ENCODE measurements at regions not wholly inside any gene's neighbourhood (a gene's known extent, or its start where the extent isn't known, plus 50 kb on each side); places are given as distances from the start of the nearest gene placed in this dataset.

DNA sequence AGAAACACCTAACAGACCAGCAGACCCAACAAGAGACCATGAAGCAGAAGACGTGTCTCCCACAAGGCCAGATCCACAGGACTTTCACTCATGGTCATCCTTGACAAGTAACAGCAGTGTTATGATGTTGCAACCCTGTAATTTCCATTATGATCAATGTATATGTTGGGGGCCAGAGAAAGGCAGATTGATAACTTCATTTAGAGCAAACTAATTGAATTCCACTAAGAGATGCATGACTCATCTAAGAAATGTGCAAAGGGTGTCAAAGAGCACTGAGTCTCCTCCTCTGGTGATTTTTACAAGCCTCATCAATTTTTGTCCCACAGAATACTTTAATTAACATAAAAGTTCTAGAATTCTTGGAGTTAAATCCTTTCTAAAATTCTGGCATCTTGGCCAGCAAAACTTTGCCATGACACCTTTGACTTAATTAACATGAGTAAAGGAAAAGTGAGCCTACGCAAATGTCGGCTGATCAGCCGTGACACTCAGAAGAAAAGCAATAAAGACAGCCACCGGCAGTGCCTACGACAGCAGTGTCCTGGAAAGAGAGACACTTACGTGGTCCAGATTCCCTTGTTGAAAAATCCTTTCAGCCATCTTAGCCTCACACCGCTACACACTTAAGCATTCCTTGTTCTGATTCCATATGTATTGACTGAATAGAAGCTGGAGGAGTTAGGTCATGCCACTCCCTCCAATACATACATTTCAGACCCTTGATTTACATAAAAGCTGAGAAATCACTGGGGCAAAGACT is 370.2 kb upstream of the CCDC196 start:
- DNase-seq (ENCODE audit: low spot score), result no peak

DNA sequence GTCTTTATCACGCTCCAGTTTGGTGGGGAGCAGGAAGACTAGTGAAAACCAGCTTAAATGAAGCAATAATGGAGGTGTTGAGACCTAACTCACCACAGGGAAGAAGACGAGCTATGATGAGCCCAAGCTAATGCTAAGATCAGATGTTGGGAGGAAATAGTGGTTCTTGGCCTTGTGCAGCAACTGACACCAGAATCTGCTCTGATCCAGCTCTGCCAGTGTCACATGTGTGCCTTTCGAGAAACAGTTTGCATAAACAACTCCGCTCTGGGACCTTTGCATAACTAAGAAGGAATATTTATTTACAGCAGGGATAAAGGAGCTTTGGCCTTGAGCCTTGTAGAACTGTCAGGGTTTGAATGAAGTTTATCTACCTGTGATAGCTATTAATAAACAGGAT is 369.4 kb upstream of the CCDC196 start:
- no peak for DNase-seq (ENCODE audit: low spot score)

DNA sequence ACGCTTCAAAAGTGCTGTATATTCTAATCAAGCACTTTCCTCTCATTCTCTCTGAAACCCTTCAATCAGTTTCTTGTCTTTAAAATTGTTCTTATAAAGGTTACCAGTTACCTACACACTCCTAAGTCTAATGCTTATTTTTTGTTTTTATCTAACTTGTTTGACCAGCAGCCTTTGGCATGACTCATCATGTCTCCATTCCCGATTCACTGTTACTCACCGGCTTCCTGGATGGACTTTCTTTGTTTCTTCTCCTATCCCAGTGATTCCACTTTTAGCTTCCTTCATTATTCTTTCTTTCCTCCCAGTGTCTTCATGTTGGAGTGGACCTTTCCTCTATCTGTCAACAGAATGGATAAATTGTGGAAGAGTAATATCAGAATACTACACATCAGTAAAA is 368.6 kb upstream of the CCDC196 start:
- DNase-seq (ENCODE audit: low spot score), result no peak

DNA sequence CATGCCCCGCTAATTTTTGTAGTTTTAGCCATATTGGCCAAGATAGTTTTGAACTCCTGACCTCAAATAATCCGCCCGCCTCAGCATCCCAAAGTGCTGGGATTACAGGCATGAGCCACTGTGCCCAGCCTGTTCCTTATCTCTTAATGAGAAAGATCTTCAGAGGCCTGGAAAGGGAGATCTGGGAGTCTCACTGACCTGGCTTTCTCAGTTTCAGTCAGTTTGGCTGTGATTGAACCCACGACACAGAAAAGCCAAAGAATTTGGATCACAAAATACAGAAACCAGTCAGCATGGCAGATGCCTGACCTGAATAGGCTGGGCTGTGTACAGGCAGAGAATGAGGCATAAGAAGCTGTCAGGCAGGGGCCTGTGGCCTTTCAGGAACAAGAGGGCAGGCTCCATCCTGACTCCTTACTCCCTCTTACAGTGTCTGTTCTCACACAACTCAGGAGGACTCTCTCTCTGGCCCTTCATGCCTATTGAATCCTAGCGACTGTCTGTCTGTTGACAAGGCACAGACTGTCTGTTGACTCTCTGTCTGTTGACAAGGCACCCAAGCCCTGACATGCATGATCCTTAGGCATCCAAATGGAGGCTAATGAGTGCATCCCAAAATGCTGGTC is 366.5 kb upstream of the CCDC196 start:
- DNase-seq (ENCODE audit: low spot score), result no peak

DNA sequence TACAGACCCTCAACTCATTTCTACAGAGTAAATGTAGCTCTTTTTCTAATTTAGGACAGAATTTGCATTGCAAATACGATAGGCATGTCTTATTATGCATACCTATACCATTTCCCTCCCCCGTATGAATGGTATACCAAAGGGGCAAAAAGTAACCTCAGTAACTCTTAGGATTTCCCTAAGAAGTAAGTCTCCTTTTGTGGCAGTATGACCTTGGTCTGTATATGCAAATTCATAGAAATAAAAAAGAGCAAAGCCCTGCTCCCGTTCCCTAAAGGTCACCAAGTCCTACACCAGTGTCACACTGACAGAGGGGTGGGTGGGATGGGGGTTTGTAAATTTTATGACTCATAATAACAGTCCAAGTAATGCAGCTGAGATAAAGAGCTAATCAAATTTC is 365.8 kb upstream of the CCDC196 start:
- no peak for DNase-seq (ENCODE audit: low spot score)

DNA sequence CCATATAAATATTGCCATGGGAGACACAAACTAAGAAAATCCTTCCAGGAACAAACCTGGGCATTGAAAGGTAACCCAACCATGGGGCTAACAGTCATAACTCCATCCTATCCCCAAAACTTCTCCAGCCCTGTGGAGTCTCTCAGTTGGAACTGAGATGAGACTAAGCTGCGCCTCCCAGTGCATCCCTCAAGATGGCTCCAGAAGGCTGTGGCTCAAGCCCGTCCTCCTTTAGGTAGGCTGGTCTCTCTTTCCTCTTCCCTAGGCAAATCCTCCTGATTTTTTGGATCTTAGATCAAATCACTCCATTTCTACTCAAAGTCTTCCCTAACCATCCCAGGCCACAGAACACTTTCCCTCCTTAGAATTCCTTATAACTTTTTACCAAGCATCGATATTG is 364.3 kb upstream of the CCDC196 start:
- no peak for DNase-seq (ENCODE audit: low spot score)

DNA sequence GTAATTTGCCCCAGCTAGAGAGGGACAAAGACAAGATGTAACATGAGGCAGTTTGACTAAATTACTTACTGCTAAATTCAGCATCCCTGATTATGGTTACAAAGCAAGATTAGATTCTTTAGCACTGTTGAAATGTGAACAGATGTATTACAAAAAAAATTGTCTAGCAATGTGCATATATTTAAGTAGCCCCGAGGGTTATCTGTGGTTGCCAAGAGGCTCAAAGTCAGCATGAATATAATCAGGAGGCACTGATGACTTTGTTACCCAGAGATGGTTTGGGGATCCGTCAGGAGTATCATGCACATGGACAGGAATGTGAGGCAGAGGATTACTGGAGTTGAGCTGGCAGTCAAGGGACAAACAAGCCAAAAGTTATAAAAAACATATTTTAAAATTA is 356.9 kb upstream of the CCDC196 start:
- DNase-seq (ENCODE audit: low spot score), result no peak

DNA sequence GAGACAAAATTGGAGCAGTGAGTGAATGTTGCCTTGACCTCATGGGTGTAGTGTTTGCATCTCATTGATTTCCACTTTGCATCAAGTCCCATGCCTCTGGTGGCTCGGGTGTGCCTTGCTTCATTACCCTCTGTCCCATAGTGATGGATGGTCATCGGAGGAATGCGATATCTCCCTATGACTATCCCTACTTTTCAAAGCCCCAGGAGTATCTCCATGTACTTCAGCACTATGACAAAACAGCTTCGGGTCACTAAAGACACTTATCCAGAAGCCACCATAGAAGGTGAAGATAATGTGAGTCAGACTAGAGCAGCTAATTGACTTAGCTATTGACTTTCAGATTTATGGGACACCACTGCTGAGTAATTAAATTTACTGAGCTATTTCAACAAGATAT is 355.1 kb upstream of the CCDC196 start:
- no peak for DNase-seq (ENCODE audit: low spot score)

DNA sequence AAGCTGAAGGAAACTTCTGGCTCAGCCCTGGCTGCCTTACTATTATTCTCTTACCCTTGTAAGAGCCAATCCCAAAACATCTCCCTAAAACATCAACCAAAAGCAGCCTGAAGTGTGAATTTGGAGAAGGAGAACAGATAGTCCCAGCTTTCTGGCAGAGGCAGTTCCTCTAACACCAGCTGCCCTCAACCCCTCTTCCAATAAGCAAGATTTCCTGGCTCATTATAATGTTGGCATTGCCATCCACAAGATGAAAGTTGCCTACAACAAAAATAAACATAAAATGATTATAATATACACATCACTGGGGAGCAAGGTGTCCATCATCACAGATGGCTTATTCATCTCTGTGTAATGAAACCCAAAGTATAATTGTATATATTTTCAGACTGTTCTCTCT is 352.5 kb upstream of the CCDC196 start:
- no peak for DNase-seq (ENCODE audit: low spot score)

DNA sequence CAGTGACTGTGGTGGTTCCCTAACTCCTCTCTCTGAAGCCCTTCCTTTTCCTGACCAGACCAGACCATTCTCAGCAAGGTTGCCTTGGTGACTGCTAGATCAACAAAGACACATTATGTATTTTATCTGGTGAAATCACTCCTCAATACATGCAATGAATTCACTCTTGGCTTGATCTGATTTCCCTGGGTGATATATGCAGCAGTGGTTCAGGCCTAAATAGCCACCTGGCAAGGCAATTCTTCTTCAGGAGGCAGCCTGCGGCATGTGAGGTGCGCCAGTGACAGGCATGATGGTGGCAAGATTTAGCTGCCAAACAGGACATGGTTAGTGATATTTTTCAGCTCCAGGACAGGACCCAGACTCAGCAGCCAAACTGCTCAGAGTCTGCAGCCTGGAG is 350.3 kb upstream of the CCDC196 start:
- no peak for DNase-seq (ENCODE audit: low spot score)

DNA sequence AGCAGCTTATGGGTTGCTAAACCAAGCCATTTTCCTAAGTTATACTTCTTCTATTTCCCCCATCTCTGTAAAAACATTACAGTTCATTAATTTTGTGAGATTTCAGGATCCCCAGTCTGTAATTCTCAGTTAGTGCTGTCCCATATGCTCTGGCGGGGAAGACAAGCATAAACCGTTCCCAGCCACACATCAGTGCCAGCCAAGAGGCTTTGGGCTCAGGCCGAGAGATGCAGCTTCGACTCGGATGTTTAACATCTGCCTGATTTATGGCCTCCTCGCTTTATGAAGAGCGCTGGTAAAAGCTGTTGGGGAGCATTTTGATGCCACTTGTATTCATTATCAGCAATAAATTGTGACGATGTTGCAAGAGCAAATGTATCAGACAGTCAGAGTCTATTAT is 349.1 kb upstream of the CCDC196 start:
- DNase-seq (ENCODE audit: low spot score), result no peak

DNA sequence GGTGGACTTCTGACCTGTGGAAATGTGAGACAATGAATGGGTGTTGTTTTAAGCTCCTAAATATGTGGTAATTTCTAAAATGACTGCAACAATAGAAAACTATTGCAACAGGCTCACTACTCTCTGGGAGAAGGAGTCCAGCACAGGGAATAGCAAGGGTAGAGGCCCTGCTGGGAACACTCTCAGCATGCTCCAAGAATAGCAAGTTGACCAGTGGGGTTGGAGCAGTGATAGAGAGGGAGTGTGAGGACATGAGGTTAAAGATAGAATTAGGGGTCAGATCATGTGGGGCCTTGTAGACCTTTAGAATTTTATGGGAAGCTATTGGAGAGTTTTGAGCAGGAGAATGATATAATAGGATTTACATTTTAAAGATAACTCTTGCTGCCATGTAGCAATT is 346.7 kb upstream of the CCDC196 start:
- no peak for DNase-seq (ENCODE audit: low spot score)

DNA sequence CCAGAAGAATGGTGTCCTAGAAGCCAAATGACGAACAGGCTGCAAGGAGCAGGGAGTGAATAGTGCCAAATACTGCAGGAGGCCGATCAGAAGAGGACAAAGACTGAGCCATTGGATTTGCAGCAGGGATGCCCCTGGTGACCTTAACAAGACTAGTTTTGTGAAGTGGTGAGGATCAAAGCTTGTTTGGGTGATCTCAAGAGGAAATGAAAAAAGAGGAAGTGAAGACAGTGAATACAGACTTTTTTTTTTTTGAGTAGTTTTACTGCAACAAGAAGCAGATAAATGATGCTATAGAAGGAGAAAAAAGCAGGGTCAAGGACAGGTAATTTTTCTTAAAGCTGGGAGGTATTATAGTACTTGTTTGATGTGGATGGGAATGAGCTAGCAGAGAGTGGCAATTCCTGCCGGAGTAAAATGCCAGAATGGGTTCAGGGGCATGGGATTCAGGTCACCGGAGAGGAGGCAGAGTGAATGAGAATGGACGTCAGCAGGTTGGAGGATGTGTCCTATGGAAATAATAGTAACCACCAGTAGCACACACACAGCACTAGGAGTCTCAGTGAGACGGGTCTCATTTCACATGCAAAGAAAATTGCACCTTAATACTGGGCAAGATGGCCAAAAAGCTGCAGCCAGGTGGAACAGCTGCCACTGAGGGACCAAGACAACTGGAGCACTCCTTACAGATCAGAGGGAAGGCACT is 345.8 kb upstream of the CCDC196 start:
- no peak for DNase-seq (ENCODE audit: low spot score)

DNA sequence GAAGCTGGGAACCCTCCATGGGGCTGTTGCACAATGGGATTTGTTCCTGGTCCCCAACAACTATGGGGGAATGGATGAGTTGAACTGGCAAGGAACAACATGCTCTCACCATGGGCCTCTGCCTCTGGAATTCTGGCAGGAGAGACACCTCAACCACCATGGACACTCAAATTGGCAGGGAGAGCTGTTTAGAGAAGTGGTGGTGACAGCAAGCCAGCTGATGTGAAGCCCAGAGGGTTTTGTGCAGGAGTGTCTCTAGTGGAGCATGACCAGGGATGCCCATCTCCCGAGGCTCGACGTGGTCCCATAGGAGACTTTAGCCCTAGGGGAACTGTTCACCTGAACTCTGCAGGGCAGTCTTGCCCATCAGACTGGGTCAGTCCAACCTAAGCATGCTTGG is 345.2 kb upstream of the CCDC196 start:
- DNase-seq (ENCODE audit: low spot score), result no peak

DNA sequence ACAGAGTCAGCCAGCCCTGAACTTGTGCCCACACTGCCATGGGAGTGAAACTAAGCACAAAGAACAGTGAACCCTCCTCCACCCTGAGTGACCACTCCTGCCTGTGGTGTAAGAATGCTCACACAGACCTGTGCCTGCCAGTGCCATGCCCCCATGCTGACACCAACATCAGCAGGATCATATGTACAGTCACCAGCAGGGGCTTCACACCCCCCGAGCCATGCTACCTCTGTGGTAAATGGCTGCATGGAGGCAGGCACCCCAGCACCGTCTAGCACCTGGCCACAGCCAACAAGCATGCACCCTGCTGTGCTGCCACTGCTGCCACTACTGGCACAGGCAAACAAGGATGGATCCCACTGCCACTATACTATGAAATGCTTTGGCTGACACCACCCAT is 344.4 kb upstream of the CCDC196 start:
- no peak for DNase-seq (ENCODE audit: low spot score)

DNA sequence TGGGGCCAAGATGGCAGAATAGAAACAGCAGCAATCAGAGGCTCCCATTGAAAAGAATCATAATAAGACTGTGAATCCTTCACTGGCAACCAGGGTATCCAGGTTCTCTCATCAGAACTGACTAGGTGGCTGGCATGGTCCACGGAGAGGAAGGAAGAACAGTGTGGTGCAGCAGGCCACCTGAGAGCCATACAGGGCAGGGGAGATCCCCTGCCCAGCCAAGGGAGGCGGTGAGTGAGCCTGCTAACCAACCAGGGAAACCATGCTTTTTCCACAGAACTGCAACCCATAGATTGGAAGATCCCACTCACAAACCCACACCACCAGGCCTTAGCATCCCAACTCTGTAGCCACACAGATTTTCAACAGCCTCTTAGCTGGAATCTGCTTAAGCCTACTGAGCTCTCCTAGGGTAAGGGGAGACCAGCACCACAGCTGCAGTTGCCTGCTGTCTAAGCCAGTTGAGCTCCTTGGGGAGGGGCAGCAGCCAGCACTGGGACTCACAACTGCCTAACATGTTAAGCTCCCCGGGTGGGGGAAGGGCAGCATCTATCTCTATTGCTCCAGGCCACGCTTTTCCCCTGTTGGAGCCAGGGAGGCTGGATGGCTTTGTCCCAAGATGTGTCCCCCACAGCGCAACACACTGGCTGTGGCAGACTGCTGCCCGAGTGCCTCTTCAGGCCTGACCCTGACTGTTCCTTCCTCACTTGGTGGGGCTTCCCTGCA is 342.6 kb upstream of the CCDC196 start:
- DNase-seq (ENCODE audit: low spot score), result no peak

DNA sequence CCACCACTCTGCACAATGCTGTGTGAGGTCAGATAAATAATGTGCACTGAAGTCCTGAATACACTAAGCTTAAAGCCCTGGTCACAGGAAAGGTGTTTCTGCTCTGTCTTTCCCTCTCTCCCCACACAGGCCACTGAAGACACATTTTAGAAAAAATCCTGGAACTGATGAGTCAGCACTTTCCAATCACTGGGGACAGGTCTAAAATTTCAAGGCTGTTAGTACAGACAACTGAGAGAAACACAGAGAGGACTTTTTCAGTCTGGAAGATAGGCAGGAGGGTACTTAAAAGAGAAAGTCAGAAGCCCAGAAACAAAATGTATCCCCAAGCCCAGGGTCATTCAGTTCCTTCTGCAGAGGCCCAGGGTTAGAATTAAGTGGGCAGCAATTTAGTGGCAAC is 333.9 kb upstream of the CCDC196 start:
- DNase-seq (ENCODE audit: low spot score), result no peak

DNA sequence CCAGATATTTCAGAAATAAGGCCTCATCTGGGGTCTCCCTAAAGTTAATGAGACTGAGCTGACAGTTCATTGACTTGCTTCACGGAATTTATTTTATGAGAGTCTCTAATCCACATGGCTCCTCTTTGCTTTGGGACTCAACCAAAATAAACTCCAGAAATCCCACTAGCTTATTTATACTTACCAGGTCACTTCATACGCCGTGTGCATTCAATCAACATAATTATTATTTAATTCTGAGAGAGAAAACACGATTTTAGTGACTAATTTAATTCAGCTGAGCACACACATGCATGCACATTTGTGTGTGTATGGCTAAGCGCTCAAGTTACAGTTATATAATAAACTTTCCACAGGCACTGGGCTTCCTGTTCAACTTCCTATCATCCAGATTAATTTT is 333.4 kb upstream of the CCDC196 start:
- no peak for DNase-seq (ENCODE audit: low spot score)

DNA sequence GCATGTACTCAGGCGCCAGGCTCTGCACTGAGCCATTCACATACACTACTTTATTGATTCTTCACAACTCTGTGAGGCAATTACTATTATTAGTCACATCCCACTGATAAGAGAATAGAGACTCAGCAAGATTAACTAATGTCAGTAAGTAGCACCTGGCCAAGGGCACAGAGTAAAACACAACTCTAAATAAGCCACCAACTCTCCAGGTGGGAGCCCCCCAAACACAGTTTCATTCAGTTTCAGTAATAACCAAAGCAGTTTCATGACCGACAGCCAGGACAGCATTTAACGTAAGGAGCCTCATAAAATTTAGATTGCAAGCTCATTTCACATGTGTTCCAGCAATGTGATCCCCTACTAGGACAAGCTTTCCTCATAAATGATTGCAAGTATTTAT is 323.1 kb upstream of the CCDC196 start:
- no peak for DNase-seq (ENCODE audit: low spot score)

DNA sequence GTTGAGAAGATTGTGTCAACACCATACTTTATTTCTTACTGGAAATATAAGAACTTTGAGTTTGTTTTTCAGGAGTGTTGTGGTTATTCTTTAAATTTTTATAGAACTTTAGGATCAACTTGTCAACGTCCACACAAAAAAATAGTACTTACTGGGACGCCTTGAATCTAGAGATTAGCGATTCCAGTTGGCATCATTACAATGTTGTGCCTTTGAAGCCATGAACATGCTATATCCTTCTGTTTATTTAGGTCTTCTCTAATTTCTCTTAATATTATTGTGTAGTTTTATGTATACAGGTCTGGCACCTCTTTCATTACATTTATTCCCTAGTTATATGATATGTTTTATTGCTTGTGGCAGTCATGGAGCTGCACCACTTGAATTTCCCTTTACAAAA is 320.8 kb upstream of the CCDC196 start:
- no peak for DNase-seq (ENCODE audit: low spot score)

DNA sequence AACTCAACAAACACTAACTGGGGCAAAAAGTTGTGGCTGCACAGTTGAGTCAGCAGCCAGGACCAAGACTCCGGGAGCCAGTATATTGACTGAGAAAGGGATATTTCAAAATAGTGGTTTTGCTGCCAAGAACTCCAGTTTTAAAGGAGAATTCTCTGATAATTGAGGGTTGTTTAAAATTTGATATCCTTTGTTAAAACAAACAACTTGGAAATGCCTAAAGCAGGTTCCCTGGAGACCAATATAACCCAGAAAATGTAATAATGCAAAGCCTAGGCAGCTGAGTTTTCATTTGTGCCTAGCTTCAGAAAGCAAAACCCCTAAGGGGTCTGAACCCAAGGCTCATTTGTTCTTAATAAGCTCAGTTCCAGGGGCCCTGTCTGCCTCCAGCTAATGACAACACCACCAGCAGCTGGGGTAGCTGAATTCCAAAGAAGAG is 311.7 kb upstream of the CCDC196 start:
- DNase-seq (ENCODE audit: low spot score), result no peak

DNA sequence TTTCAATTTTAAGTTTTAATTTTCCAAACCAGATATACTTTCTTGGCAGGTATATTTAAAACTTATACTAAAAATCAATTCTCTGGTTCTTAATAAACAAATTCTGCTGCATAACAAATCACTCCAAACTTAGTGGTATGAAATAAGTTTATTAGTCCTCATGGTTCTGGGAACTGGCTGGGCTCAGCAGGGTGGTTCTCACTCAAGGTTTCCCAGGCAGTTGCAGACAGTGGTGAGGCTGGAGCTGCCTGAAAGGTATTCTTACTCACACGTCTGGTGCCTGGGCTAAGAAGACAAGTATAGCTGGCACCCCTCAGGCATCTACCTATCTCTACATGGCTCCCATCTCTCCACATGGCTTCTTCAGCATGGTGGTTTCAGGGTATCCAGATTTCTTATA is 308.2 kb upstream of the CCDC196 start:
- no peak for DNase-seq (ENCODE audit: low spot score)

DNA sequence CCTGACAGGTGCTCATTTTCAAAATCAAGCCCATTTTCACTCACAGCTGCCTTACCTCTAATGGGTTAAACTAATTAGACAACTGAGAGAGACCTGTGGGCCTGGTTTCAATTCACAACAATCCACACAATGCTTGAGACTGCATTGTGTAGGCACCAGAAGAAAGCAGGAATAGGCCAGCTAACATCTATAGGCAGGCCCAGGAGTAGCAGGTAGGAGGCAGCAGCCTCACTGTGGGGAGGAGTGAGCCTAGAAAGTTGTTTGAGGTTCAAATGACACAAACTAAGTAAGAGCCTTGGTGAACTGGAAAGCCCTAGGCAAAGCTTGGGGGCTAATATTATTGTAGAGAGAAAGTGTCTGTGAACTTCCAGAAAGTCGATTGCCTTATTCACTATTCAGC is 289.5 kb upstream of the CCDC196 start:
- DNase-seq (ENCODE audit: low spot score), result no peak
